Panc1 (cell line): ENCODE measurements at regions not wholly inside any gene's neighbourhood (a gene's known extent, or its start where the extent isn't known, plus 50 kb on each side); places are given as distances from the start of the nearest gene placed in this dataset.

Source experiments
- ATAC-seq: fragments of 200-7000 bp; cut with Tn5 transposase; 2 replicates; pipeline ENCODE4 v1.9.1; 2020; ENCODE audit warnings: mild to moderate bottlenecking, moderate library complexity
- BruUV-seq: library from RNA; stranded (reverse); fragments of 400-500 nt; replicated peaks from 2 replicates; lab custom pipeline; 2021; lab: Mats Ljungman, UMichigan
- CTCF ChIA-PET: fragments of 300-600 bp; sonication (Branson Sonifier 250); formaldehyde crosslinking; loops from one replicate; lab custom pipeline; 2022; ENCODE audit warnings: antibody characterized with exemption; lab: Charles Lee
- POLR2A ChIA-PET: fragments of 300-600 bp; sonication (Branson Sonifier 250); formaldehyde crosslinking; loops from one replicate; lab custom pipeline; 2022; ENCODE audit warnings: antibody characterized with exemption; lab: Charles Lee
- DNase-seq: peaks from one replicate; pipeline ENCODE4 v3.0.0-alpha.2; 2010; ENCODE audit warnings: low read depth, low spot score
- H3K27ac ChIP-seq: 2 replicates; pipeline ENCODE4 v1.5.1; 2011; ENCODE audit warnings: mild to moderate bottlenecking, low read length, inconsistent platforms
- H3K27me3 ChIP-seq: fragments of 200-500 bp; sonication (Bioruptor generic); 2 replicates; pipeline ENCODE4 v1.6.0; 2014; ENCODE audit warnings: low read length, inconsistent platforms; ENCODE audit not compliant: control insufficient read depth, insufficient read depth
- H3K36me3 ChIP-seq: fragments of 200-500 bp; sonication (Bioruptor generic); 2 replicates; pipeline ENCODE4 v1.5.1; 2014; ENCODE audit warnings: inconsistent platforms, mild to moderate bottlenecking, low read length, moderate library complexity; ENCODE audit not compliant: control insufficient read depth, insufficient read depth
- H3K4me1 ChIP-seq: 2 replicates; pipeline ENCODE4 v1.5.1; 2011; ENCODE audit warnings: inconsistent platforms, mild to moderate bottlenecking, low read length, moderate library complexity; ENCODE audit not compliant: control insufficient read depth, insufficient read depth
- H3K4me3 ChIP-seq, 2 experiments: 2 replicates each; pipeline ENCODE4 v1.5.1; 2011 to 2012; ENCODE audit warnings: low read depth in 2 of 2, low read length in 2 of 2, mild to moderate bottlenecking in 2 of 2, inconsistent platforms in 1 of 2, moderate library complexity in 1 of 2
- H3K9me3 ChIP-seq: fragments of 200-500 bp; sonication (Bioruptor generic); 2 replicates; pipeline ENCODE4 v1.5.1; 2014; ENCODE audit warnings: low read depth, mild to moderate bottlenecking, inconsistent platforms, low read length, moderate library complexity; ENCODE audit not compliant: control insufficient read depth, insufficient read depth
- CTCF ChIP-seq: fragments of 450-650 bp; IDR thresholded peaks from 2 replicates; pipeline ENCODE4 v1.5.1; 2017; ENCODE audit warnings: mild to moderate bottlenecking
- POLR2AphosphoS5 ChIP-seq: IDR thresholded peaks from 2 replicates; pipeline ENCODE4 v1.6.1; 2012; ENCODE audit warnings: mild to moderate bottlenecking, low read depth, low read length, moderate library complexity
- REST ChIP-seq, 2 experiments: IDR thresholded peaks; 2 replicates each; pipeline ENCODE4 v1.6.1; 2011 to 2012; ENCODE audit warnings: low read depth in 2 of 2, control low read depth in 1 of 2, low read length in 1 of 2, mild to moderate bottlenecking in 1 of 2, moderate library complexity in 1 of 2; ENCODE audit not compliant: insufficient read depth in 1 of 2
- SIN3A ChIP-seq: IDR thresholded peaks from 2 replicates; pipeline ENCODE4 v1.6.1; 2012; ENCODE audit warnings: low read depth, mild to moderate bottlenecking, low read length, moderate library complexity, borderline replicate concordance; ENCODE audit not compliant: insufficient read depth
- TCF7L2 ChIP-seq: IDR thresholded peaks from 2 replicates; pipeline ENCODE4 v1.6.1; 2011; ENCODE audit warnings: mild to moderate bottlenecking, low read depth, low read length, inconsistent platforms
- in situ Hi-C: cut with HindIII; loops from 2 replicates; pipeline ENCODE4 v1.10.0; 2016; ENCODE audit warnings: low sequenced_read_pairs, low pct_unique_long_range_greater_than_20kb
- intact Hi-C: fragments of 100-400 bp; cut with micrococcal nuclease; formaldehyde crosslinking; loops from one replicate; pipeline ENCODE4 v1.10.0; 2022; ENCODE audit not compliant: unreplicated experiment

DNA sequence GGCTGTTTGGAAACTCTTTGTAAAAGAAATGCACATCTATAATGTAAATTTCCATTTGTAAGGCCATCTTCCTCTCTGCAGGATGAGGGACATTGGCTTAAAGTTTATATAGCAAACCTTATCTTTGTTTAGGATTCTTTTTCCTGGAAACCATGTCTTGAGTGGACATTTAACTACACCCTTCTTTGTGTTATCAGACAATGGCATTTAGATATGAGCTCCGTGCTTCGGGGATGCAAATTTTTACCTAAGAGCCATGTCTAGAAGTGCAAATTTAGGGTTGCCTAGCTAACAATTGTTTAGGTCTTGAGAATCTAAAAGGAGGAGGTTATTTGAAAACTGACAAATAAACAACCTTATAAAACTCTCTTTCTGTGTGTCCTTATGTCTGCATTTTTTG, 623.8 kb downstream of the MMUT start:
- Histone ChIP-seq H3K27me3 (no peaks in the 10 kb centered on the region), H3K4me1 (no peaks in the 10 kb centered on the region), H3K4me3 (no peak overlapping the region), H3K9me3 (peaks cover 19% of the 10 kb centered on the region), H3K27ac (no peak overlapping the region), H3K36me3 (no peaks in the 10 kb centered on the region)
- no TSS peak for BruUV-seq
- no peak for TF ChIP-seq SIN3A
- no peak for TF ChIP-seq REST (IDR thresholded peaks at IDR 0.05; ENCODE audit: insufficient read depth in 1 of 2, low read depth in 2 of 2, low read length in 1 of 2)
- no peak for TF ChIP-seq CTCF
- TF ChIP-seq TCF7L2, result no peak
- no peak for TF ChIP-seq POLR2AphosphoS5
- in situ Hi-C loops, result no loop called here
- no peak for DNase-seq
- ChIA-PET CTCF (no interaction called here), POLR2A (no interaction called here)
- ATAC-seq, result no peak
- intact Hi-C loops, result no loop called here

GRCh38 chr6:48837744-48838143, 625.3 kb downstream of the MMUT start:
- H3K9me3 ChIP-seq, result peaks cover 19% of the 10 kb centered on the region
- in situ Hi-C loops (no loop called here), intact Hi-C loops (no loop called here)
- H3K4me3 ChIP-seq, result no peak overlapping the region
- no peaks in the 10 kb centered on the region for H3K36me3 ChIP-seq
- TF ChIP-seq TCF7L2 (no peak), REST (IDR thresholded peaks at IDR 0.05; ENCODE audit: insufficient read depth in 1 of 2, low read depth in 2 of 2, low read length in 1 of 2) (no peak), CTCF (no peak), POLR2AphosphoS5 (no peak), SIN3A (no peak)
- H3K4me1 ChIP-seq, result no peaks in the 10 kb centered on the region
- no peaks in the 10 kb centered on the region for H3K27me3 ChIP-seq
- ChIA-PET POLR2A (no interaction called here), CTCF (no interaction called here)
- BruUV-seq, result no TSS peak
- ATAC-seq, result no peak
- no peak overlapping the region for H3K27ac ChIP-seq
- no peak for DNase-seq
